Prostate gland (tissue), 2 donors: ENCODE measurements at regions not wholly inside any gene's neighbourhood (a gene's known extent, or its start where the extent isn't known, plus 50 kb on each side); places are given as distances from the start of the nearest gene placed in this dataset.

ENCODE experiments used
- POLR2A ChIP-seq: fragments of 450-650 bp; IDR thresholded peaks from one replicate; pipeline ENCODE4 v1.6.1; 2016; ENCODE audit warnings: antibody characterized with exemption, mild to moderate bottlenecking
- TF ChIP-seq, protein P1 (sequence below), 4 experiments: fragments of 200-600 bp in 2 of 4; fragments of 450-650 bp in 2 of 4; sonication (generic) in 2 of 4; IDR thresholded peaks; 1 replicate in 3 of 4; 2 replicates in 1 of 4; pipeline ENCODE4 v1.5.1; 2016 to 2019; ENCODE audit warnings: antibody characterized with exemption in 4 of 4, mild to moderate bottlenecking in 2 of 4, moderate library complexity in 2 of 4

DNA sequence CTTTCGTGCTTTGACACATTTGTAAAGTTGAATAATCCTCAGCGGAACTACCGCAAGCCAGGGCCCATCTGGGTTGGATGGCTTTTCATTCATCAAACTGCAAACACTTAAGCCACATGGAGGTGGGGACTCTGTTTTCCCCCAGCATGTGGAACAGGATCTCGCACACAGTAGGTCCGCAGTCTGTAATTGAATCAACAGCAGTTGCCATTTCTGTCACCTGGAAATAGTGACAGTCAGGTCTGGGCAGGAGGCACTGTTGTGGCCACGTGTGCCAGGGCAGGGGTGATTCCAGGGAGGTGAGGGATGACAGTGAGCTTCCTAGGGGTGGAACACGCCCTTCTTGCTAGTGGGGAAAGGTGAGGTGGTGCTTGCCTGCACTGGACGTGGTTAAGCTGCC lies 50.7 kb upstream of the ANO1 start:
- TF ChIP-seq, protein P1, sequence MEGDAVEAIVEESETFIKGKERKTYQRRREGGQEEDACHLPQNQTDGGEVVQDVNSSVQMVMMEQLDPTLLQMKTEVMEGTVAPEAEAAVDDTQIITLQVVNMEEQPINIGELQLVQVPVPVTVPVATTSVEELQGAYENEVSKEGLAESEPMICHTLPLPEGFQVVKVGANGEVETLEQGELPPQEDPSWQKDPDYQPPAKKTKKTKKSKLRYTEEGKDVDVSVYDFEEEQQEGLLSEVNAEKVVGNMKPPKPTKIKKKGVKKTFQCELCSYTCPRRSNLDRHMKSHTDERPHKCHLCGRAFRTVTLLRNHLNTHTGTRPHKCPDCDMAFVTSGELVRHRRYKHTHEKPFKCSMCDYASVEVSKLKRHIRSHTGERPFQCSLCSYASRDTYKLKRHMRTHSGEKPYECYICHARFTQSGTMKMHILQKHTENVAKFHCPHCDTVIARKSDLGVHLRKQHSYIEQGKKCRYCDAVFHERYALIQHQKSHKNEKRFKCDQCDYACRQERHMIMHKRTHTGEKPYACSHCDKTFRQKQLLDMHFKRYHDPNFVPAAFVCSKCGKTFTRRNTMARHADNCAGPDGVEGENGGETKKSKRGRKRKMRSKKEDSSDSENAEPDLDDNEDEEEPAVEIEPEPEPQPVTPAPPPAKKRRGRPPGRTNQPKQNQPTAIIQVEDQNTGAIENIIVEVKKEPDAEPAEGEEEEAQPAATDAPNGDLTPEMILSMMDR (IDR thresholded peaks at IDR 0.05): no peak
- TF ChIP-seq POLR2A: no peak
